BLaER1 treated with 17β-estradiol and CSF1 and Interleukin-3, amounts not matched to agents 10 nM and 100 nM (cell line): ENCODE measurements at regions not wholly inside any gene's neighbourhood (a gene's known extent, or its start where the extent isn't known, plus 50 kb on each side); places are given as distances from the start of the nearest gene placed in this dataset.
"Not testable (repeated sequence)": the region's sequence is repeated elsewhere in the genome, so short reads cannot be mapped to it uniquely, and the experiment has no call there.

Experiments
- H3K27ac ChIP-seq, 11 experiments: shearing (Covaris generic); formaldehyde crosslinking; 2 replicates each; pipeline ENCODE4 v1.8.1; 2022
- H3K27me3 ChIP-seq, 11 experiments: shearing (Covaris generic); formaldehyde crosslinking; 2 replicates each; pipeline ENCODE4 v1.8.1; 2022
- H3K36me3 ChIP-seq, 11 experiments: shearing (Covaris generic); formaldehyde crosslinking; 2 replicates each; pipeline ENCODE4 v1.8.1; 2022
- H3K4me1 ChIP-seq, 10 experiments: shearing (Covaris generic); formaldehyde crosslinking; 2 replicates each; pipeline ENCODE4 v1.8.1; 2022
- H3K4me2 ChIP-seq, 11 experiments: shearing (Covaris generic); formaldehyde crosslinking; 2 replicates each; pipeline ENCODE4 v1.8.1; 2022
- H3K4me3 ChIP-seq, 10 experiments: shearing (Covaris generic); formaldehyde crosslinking; 2 replicates each; pipeline ENCODE4 v1.8.1; 2022
- H3K9ac ChIP-seq, 11 experiments: shearing (Covaris generic); formaldehyde crosslinking; 2 replicates each; pipeline ENCODE4 v1.8.1; 2022
- H3K9me3 ChIP-seq, 11 experiments: shearing (Covaris generic); formaldehyde crosslinking; replicated peaks in 1 of 11; 2 replicates each; pipeline ENCODE4 v1.8.1; 2022
- H4K20me1 ChIP-seq, 11 experiments: shearing (Covaris generic); formaldehyde crosslinking; 2 replicates each; pipeline ENCODE4 v1.8.1; 2022
- Cebpa-rat ChIP-seq, 11 experiments: shearing (Covaris generic); IDR thresholded peaks; 2 replicates each; pipeline ENCODE4 v1.8.1; 2022

- H3K27ac ChIP-seq = no peak overlapping the region
- H3K4me3 ChIP-seq = no peak overlapping the region
- no peaks in the 10 kb centered on the region for H3K27me3 ChIP-seq
- peak overlapping the region in 3 of 11 experiments; percentile 4 to 26 (median 24); a peak in 5 of 22 replicates for H3K4me2 ChIP-seq
- H4K20me1 ChIP-seq = no peaks in the 10 kb centered on the region
- H3K36me3 ChIP-seq = no peaks in the 10 kb centered on the region
- no peaks in the 10 kb centered on the region for H3K9me3 ChIP-seq
- peaks cover 4 to 14% (median 8%) of the 10 kb centered on the region in 10 experiments; a peak in 16 of 20 replicates for H3K4me1 ChIP-seq
- no peak for TF ChIP-seq Cebpa-rat (IDR thresholded peaks at IDR 0.05)
- H3K9ac ChIP-seq = no peak overlapping the region
These were observed 84.3 kb upstream of the CACNA2D1 start for GRCh38 chr7:82527851-82528250.

GRCh38 chr7:82521906-82522445, 78.4 kb upstream of the CACNA2D1 start:
- no peak for TF ChIP-seq Cebpa-rat (IDR thresholded peaks at IDR 0.05)
- Histone ChIP-seq H3K27me3 (no peaks in the 10 kb centered on the region), H3K9ac (no peak overlapping the region), H3K4me1 (no peaks in the 10 kb centered on the region), H3K27ac (no peak overlapping the region), H3K4me2 (no peak overlapping the region), H3K36me3 (no peaks in the 10 kb centered on the region), H3K9me3 (no peaks in the 10 kb centered on the region), H4K20me1 (no peaks in the 10 kb centered on the region; a peak in 1 of 22 replicates), H3K4me3 (no peak overlapping the region)

GRCh38 chr7:82517050-82517449, 73.5 kb upstream of the CACNA2D1 start:
- no peaks in the 10 kb centered on the region; a peak in 1 of 22 replicates for H4K20me1 ChIP-seq
- H3K9me3 ChIP-seq = no peaks in the 10 kb centered on the region; a peak in 1 of 22 replicates
- no peak overlapping the region for H3K9ac ChIP-seq
- H3K4me2 ChIP-seq = no peak overlapping the region
- no peaks in the 10 kb centered on the region for H3K4me1 ChIP-seq
- H3K27ac ChIP-seq = no peak overlapping the region
- no peaks in the 10 kb centered on the region for H3K27me3 ChIP-seq
- TF ChIP-seq Cebpa-rat (IDR thresholded peaks at IDR 0.05) = no peak
- H3K4me3 ChIP-seq = no peak overlapping the region
- no peaks in the 10 kb centered on the region for H3K36me3 ChIP-seq

- H3K27me3 ChIP-seq = no peaks in the 10 kb centered on the region
- no peak overlapping the region for H3K9ac ChIP-seq
- no peaks in the 10 kb centered on the region for H4K20me1 ChIP-seq
- no peak overlapping the region for H3K27ac ChIP-seq
- no peak for TF ChIP-seq Cebpa-rat (IDR thresholded peaks at IDR 0.05)
- H3K4me2 ChIP-seq = no peak overlapping the region
- no peaks in the 10 kb centered on the region for H3K36me3 ChIP-seq
- peaks cover 0 to 9% (median 0%) of the 10 kb centered on the region in 11 experiments; a peak in 3 of 22 replicates for H3K9me3 ChIP-seq
- H3K4me3 ChIP-seq = no peak overlapping the region
- peaks cover 7 to 18% (median 11%) of the 10 kb centered on the region in 10 experiments; a peak in 17 of 20 replicates for H3K4me1 ChIP-seq
These were observed 68.0 kb upstream of the CACNA2D1 start for GRCh38 chr7:82511542-82511941.

- H3K27me3 ChIP-seq = no peaks in the 10 kb centered on the region
- no peak overlapping the region for H3K9ac ChIP-seq
- H3K36me3 ChIP-seq = no peaks in the 10 kb centered on the region
- no peak overlapping the region; a peak in 1 of 22 replicates for H3K27ac ChIP-seq
- no peaks in the 10 kb centered on the region for H4K20me1 ChIP-seq
- no peak for TF ChIP-seq Cebpa-rat (IDR thresholded peaks at IDR 0.05)
- peaks cover 7 to 18% (median 11%) of the 10 kb centered on the region in 10 experiments; a peak in 17 of 20 replicates for H3K4me1 ChIP-seq
- H3K4me3 ChIP-seq = peak overlapping the region in 7 of 10 experiments; percentile 4 to 45 (median 23); a peak in 6 of 20 replicates
- peak overlapping the region; percentile 62 to 80 (median 72) for H3K4me2 ChIP-seq
- H3K9me3 ChIP-seq = peaks cover 0 to 9% (median 0%) of the 10 kb centered on the region in 11 experiments; a peak in 2 of 22 replicates
These were observed 64.5 kb upstream of the CACNA2D1 start for GRCh38 chr7:82507976-82508677.

- no peak overlapping the region for H3K27ac ChIP-seq
- peak overlapping the region; percentile 62 to 80 (median 72); a peak in 21 of 22 replicates for H3K4me2 ChIP-seq
- H4K20me1 ChIP-seq = no peaks in the 10 kb centered on the region
- H3K9ac ChIP-seq = no peak overlapping the region
- no peak for TF ChIP-seq Cebpa-rat (IDR thresholded peaks at IDR 0.05)
- peaks cover 7 to 18% (median 11%) of the 10 kb centered on the region in 10 experiments; a peak in 17 of 20 replicates for H3K4me1 ChIP-seq
- peak overlapping the region in 5 of 10 experiments; percentile 9 to 45 (median 27); a peak in 3 of 20 replicates for H3K4me3 ChIP-seq
- no peaks in the 10 kb centered on the region for H3K36me3 ChIP-seq
- H3K27me3 ChIP-seq = no peaks in the 10 kb centered on the region
- H3K9me3 ChIP-seq = peaks cover 0 to 9% (median 0%) of the 10 kb centered on the region in 11 experiments; a peak in 2 of 22 replicates
These were observed 63.9 kb upstream of the CACNA2D1 start for GRCh38 chr7:82507365-82507975.

- H3K27me3 ChIP-seq = no peaks in the 10 kb centered on the region
- no peak for TF ChIP-seq Cebpa-rat (IDR thresholded peaks at IDR 0.05)
- H3K36me3 ChIP-seq = no peaks in the 10 kb centered on the region
- no peak overlapping the region for H3K27ac ChIP-seq
- no peak overlapping the region for H3K4me3 ChIP-seq
- no peak overlapping the region for H3K9ac ChIP-seq
- no peaks in the 10 kb centered on the region for H4K20me1 ChIP-seq
- peaks cover 7 to 18% (median 11%) of the 10 kb centered on the region in 10 experiments; a peak in 17 of 20 replicates for H3K4me1 ChIP-seq
- H3K4me2 ChIP-seq = no peak overlapping the region
- peaks cover 0 to 9% (median 0%) of the 10 kb centered on the region in 11 experiments; a peak in 3 of 22 replicates for H3K9me3 ChIP-seq
These were observed 63.1 kb upstream of the CACNA2D1 start for GRCh38 chr7:82506702-82507101.

- Histone ChIP-seq H3K4me3 (no peak overlapping the region), H3K27me3 (no peaks in the 10 kb centered on the region), H3K9me3 (peaks cover 0 to 9% (median 0%) of the 10 kb centered on the region in 11 experiments; a peak in 8 of 22 replicates), H3K4me1 (peaks cover 7 to 18% (median 11%) of the 10 kb centered on the region in 10 experiments; a peak in 17 of 20 replicates), H3K4me2 (no peak overlapping the region), H3K36me3 (no peaks in the 10 kb centered on the region), H4K20me1 (no peaks in the 10 kb centered on the region), H3K9ac (no peak overlapping the region), H3K27ac (no peak overlapping the region)
- no peak for TF ChIP-seq Cebpa-rat (IDR thresholded peaks at IDR 0.05)
These were observed 62.6 kb upstream of the CACNA2D1 start for GRCh38 chr7:82506208-82506607.

GRCh38 chr7:82501346-82501745, 57.8 kb upstream of the CACNA2D1 start:
- Histone ChIP-seq H4K20me1 (no peaks in the 10 kb centered on the region), H3K4me2 (no peak overlapping the region), H3K27ac (no peak overlapping the region), H3K9me3 (peaks cover 0 to 24% (median 11%) of the 10 kb centered on the region in 11 experiments; a peak in 20 of 22 replicates), H3K4me1 (no peaks in the 10 kb centered on the region), H3K9ac (no peak overlapping the region), H3K4me3 (no peak overlapping the region), H3K36me3 (no peaks in the 10 kb centered on the region), H3K27me3 (no peaks in the 10 kb centered on the region)
- TF ChIP-seq Cebpa-rat (IDR thresholded peaks at IDR 0.05) = peak in 4 of 11 experiments; percentile 12 to 69 (median 42); a peak in 4 of 22 replicates

- H3K9me3 ChIP-seq = peaks cover 0 to 24% (median 11%) of the 10 kb centered on the region in 11 experiments; a peak in 20 of 22 replicates
- not testable (repeated sequence) for H3K27ac ChIP-seq
These were observed 56.0 kb upstream of the CACNA2D1 start for GRCh38 chr7:82499546-82499945.

More at GRCh38 chr7:82499546-82499945, 56.0 kb upstream of the CACNA2D1 start:
- H3K36me3 ChIP-seq, H3K4me3 ChIP-seq, H3K4me1 ChIP-seq, H3K4me2 ChIP-seq, H3K9ac ChIP-seq, H4K20me1 ChIP-seq, H3K27me3 ChIP-seq: not testable (repeated sequence)
